ENCODE measurements at regions not wholly inside any gene's neighbourhood (a gene's known extent, or its start where the extent isn't known, plus 50 kb on each side); places are given as distances from the start of the nearest gene placed in this dataset.
A peak's percentile ranks its signal among the peaks of the same experiment; 100 is the strongest.

GRCh38 chrX:13901354-13901753, 84.5 kb upstream of the GPM6B start:
- TF ChIP-seq EZH2 (IDR thresholded peaks at IDR 0.05; ENCODE audit: insufficient read depth, poor library complexity, severe bottlenecking), result no peak
- no peak for TF ChIP-seq EZH2phosphoT487 (IDR thresholded peaks at IDR 0.05; ENCODE audit: insufficient read depth, low read depth)
- no peak for DNase-seq
- Histone ChIP-seq H3K9me2 (ENCODE audit: insufficient read depth) (no peaks in the 10 kb centered on the region), H4K20me1 (ENCODE audit: insufficient read depth) (no peaks in the 10 kb centered on the region), H3K4me3 (no peak overlapping the region), H3K27ac (no peak overlapping the region), H2AFZ (no peak overlapping the region), H3K79me2 (ENCODE audit: insufficient read depth) (no peaks in the 10 kb centered on the region), H3K27me3 (replicated peaks; ENCODE audit: insufficient read depth) (no peaks in the 10 kb centered on the region), H3K36me3 (ENCODE audit: low read depth) (no peaks in the 10 kb centered on the region), H3K9me3 (ENCODE audit: low read depth) (no peaks in the 10 kb centered on the region), H3F3A (ENCODE audit: insufficient read depth) (no peaks in the 10 kb centered on the region; the same call in 1 of the 2 replicates), H3K4me2 (ENCODE audit: unreplicated experiment) (no peak overlapping the region), H3K4me1 (ENCODE audit: insufficient read depth) (peaks cover 4% of the 10 kb centered on the region), H3K9ac (no peak overlapping the region)
- in situ Hi-C loops (cut with MboI), result no loop called here
- WGBS, 2 experiments (ENCODE audit: low coverage in 1 of 2, low lambda C conversion rate in 2 of 2, missing lambda C conversion rate in 2 of 2), result 4 to 11% methylated on average over 1 to 2 of the region's 2 CpGs

GRCh38 chrX:13900351-13900750, 83.5 kb upstream of the GPM6B start:
- Histone ChIP-seq H3K9ac (no peak overlapping the region), H3F3A (ENCODE audit: insufficient read depth) (no peaks in the 10 kb centered on the region; the same call in 1 of the 2 replicates), H4K20me1 (ENCODE audit: insufficient read depth) (no peaks in the 10 kb centered on the region), H3K4me1 (ENCODE audit: insufficient read depth) (peaks cover 4% of the 10 kb centered on the region), H3K27me3 (replicated peaks; ENCODE audit: insufficient read depth) (no peaks in the 10 kb centered on the region), H3K4me2 (ENCODE audit: unreplicated experiment) (no peak overlapping the region), H2AFZ (no peak overlapping the region), H3K27ac (no peak overlapping the region), H3K9me2 (ENCODE audit: insufficient read depth) (no peaks in the 10 kb centered on the region), H3K9me3 (ENCODE audit: low read depth) (no peaks in the 10 kb centered on the region), H3K36me3 (ENCODE audit: low read depth) (no peaks in the 10 kb centered on the region), H3K79me2 (ENCODE audit: insufficient read depth) (no peaks in the 10 kb centered on the region), H3K4me3 (no peak overlapping the region)
- TF ChIP-seq EZH2phosphoT487 (IDR thresholded peaks at IDR 0.05; ENCODE audit: insufficient read depth, low read depth), result no peak
- no peak for TF ChIP-seq EZH2 (IDR thresholded peaks at IDR 0.05; ENCODE audit: insufficient read depth, poor library complexity, severe bottlenecking)
- no peak for DNase-seq
- in situ Hi-C loops (cut with MboI), result no loop called here
- WGBS, 2 experiments (ENCODE audit: low coverage in 1 of 2, low lambda C conversion rate in 2 of 2, missing lambda C conversion rate in 2 of 2), result 79 to 85% methylated on average over 8 to 10 of the region's 10 CpGs

- TF ChIP-seq EZH2phosphoT487 (IDR thresholded peaks at IDR 0.05; ENCODE audit: insufficient read depth, low read depth), result no peak
- TF ChIP-seq EZH2 (IDR thresholded peaks at IDR 0.05; ENCODE audit: insufficient read depth, poor library complexity, severe bottlenecking), result no peak
- H3K4me3 ChIP-seq, result no peak overlapping the region
- H3K4me2 ChIP-seq (ENCODE audit: unreplicated experiment), result peak overlapping the region; percentile 35
- no peaks in the 10 kb centered on the region for H3K9me2 ChIP-seq (ENCODE audit: insufficient read depth)
- H4K20me1 ChIP-seq (ENCODE audit: insufficient read depth), result no peaks in the 10 kb centered on the region
- DNase-seq, result peak; percentile 86
- no peak overlapping the region for H3K9ac ChIP-seq
- no peak overlapping the region for H2AFZ ChIP-seq
- in situ Hi-C loops (cut with MboI), result no loop called here
- no peaks in the 10 kb centered on the region for H3K79me2 ChIP-seq (ENCODE audit: insufficient read depth)
- WGBS, 2 experiments (ENCODE audit: low coverage in 1 of 2, low lambda C conversion rate in 2 of 2, missing lambda C conversion rate in 2 of 2), result 3 to 4% methylated on average over 6 of the region's 6 CpGs
- H3K9me3 ChIP-seq (ENCODE audit: low read depth), result no peaks in the 10 kb centered on the region
- no peaks in the 10 kb centered on the region for H3K27me3 ChIP-seq (replicated peaks; ENCODE audit: insufficient read depth)
- peak overlapping the region; percentile 24 for H3K27ac ChIP-seq
- peaks cover 4% of the 10 kb centered on the region for H3K4me1 ChIP-seq (ENCODE audit: insufficient read depth)
- H3K36me3 ChIP-seq (ENCODE audit: low read depth), result no peaks in the 10 kb centered on the region
- no peaks in the 10 kb centered on the region; the same call in 1 of the 2 replicates for H3F3A ChIP-seq (ENCODE audit: insufficient read depth)
These were observed 82.7 kb upstream of the GPM6B start for GRCh38 chrX:13899607-13900006.

GRCh38 chrX:13898603-13899002, 81.7 kb upstream of the GPM6B start:
- H2AFZ ChIP-seq, result no peak overlapping the region
- no peaks in the 10 kb centered on the region for H3K9me2 ChIP-seq (ENCODE audit: insufficient read depth)
- no peak overlapping the region for H3K4me3 ChIP-seq
- H3K4me2 ChIP-seq (ENCODE audit: unreplicated experiment), result no peak overlapping the region
- no peaks in the 10 kb centered on the region; the same call in 1 of the 2 replicates for H3F3A ChIP-seq (ENCODE audit: insufficient read depth)
- peaks cover 4% of the 10 kb centered on the region for H3K4me1 ChIP-seq (ENCODE audit: insufficient read depth)
- no peaks in the 10 kb centered on the region for H3K79me2 ChIP-seq (ENCODE audit: insufficient read depth)
- TF ChIP-seq EZH2 (IDR thresholded peaks at IDR 0.05; ENCODE audit: insufficient read depth, poor library complexity, severe bottlenecking), result no peak
- no peak for TF ChIP-seq EZH2phosphoT487 (IDR thresholded peaks at IDR 0.05; ENCODE audit: insufficient read depth, low read depth)
- peak; percentile 61 for DNase-seq
- H3K27me3 ChIP-seq (replicated peaks; ENCODE audit: insufficient read depth), result no peaks in the 10 kb centered on the region
- in situ Hi-C loops (cut with MboI), result no loop called here
- no peak overlapping the region for H3K9ac ChIP-seq
- WGBS, 2 experiments (ENCODE audit: low coverage in 1 of 2, low lambda C conversion rate in 2 of 2, missing lambda C conversion rate in 2 of 2), result 69 to 73% methylated on average over 4 of the region's 4 CpGs
- H4K20me1 ChIP-seq (ENCODE audit: insufficient read depth), result no peaks in the 10 kb centered on the region
- H3K9me3 ChIP-seq (ENCODE audit: low read depth), result no peaks in the 10 kb centered on the region
- no peaks in the 10 kb centered on the region for H3K36me3 ChIP-seq (ENCODE audit: low read depth)
- H3K27ac ChIP-seq, result peak overlapping the region; percentile 24; the same call in 1 of the 2 replicates

- Histone ChIP-seq H3K36me3 (ENCODE audit: low read depth) (no peaks in the 10 kb centered on the region), H3K4me1 (ENCODE audit: insufficient read depth) (peaks cover 4% of the 10 kb centered on the region), H3F3A (ENCODE audit: insufficient read depth) (no peaks in the 10 kb centered on the region; the same call in 1 of the 2 replicates), H4K20me1 (ENCODE audit: insufficient read depth) (no peaks in the 10 kb centered on the region), H3K4me3 (no peak overlapping the region), H3K4me2 (ENCODE audit: unreplicated experiment) (no peak overlapping the region), H3K27me3 (replicated peaks; ENCODE audit: insufficient read depth) (no peaks in the 10 kb centered on the region), H3K9ac (no peak overlapping the region), H3K27ac (no peak overlapping the region), H3K9me3 (ENCODE audit: low read depth) (no peaks in the 10 kb centered on the region), H3K79me2 (ENCODE audit: insufficient read depth) (no peaks in the 10 kb centered on the region), H2AFZ (no peak overlapping the region), H3K9me2 (ENCODE audit: insufficient read depth) (no peaks in the 10 kb centered on the region)
- 80 to 100% methylated on average over 3 of the region's 3 CpGs for WGBS, 2 experiments (ENCODE audit: low coverage in 1 of 2, low lambda C conversion rate in 2 of 2, missing lambda C conversion rate in 2 of 2)
- in situ Hi-C loops (cut with MboI), result no loop called here
- peak; percentile 6 for DNase-seq
- no peak for TF ChIP-seq EZH2 (IDR thresholded peaks at IDR 0.05; ENCODE audit: insufficient read depth, poor library complexity, severe bottlenecking)
- TF ChIP-seq EZH2phosphoT487 (IDR thresholded peaks at IDR 0.05; ENCODE audit: insufficient read depth, low read depth), result no peak
These were observed 81.2 kb upstream of the GPM6B start for GRCh38 chrX:13898083-13898482.

Data from GM23248 (cell line).